ENCODE measurements at regions not wholly inside any gene's neighbourhood (a gene's known extent, or its start where the extent isn't known, plus 50 kb on each side); places are given as distances from the start of the nearest gene placed in this dataset.

- Histone ChIP-seq H3K27me3 (peaks cover 0 to 27% (median 0%) of the 10 kb centered on the region in 3 donors), H3K27ac (no peak overlapping the region), H3K9me3 (no peaks in the 10 kb centered on the region), H3K4me3 (no peak overlapping the region), H3K36me3 (no peaks in the 10 kb centered on the region), H3K4me1 (no peaks in the 10 kb centered on the region)
- intact Hi-C loops (cut with DNase I) = no loop called here
- WGBS, 2 donors = 3 to 9% methylated on average over 15 of the region's 15 CpGs
- DNase-seq = peak; percentile 26
- no peak for TF ChIP-seq EP300 (IDR thresholded peaks at IDR 0.05)
- no peak for TF ChIP-seq POLR2AphosphoS5 (IDR thresholded peaks at IDR 0.05)
- TF ChIP-seq POLR2A (IDR thresholded peaks at IDR 0.05) = no peak
- TF ChIP-seq, protein P1, sequence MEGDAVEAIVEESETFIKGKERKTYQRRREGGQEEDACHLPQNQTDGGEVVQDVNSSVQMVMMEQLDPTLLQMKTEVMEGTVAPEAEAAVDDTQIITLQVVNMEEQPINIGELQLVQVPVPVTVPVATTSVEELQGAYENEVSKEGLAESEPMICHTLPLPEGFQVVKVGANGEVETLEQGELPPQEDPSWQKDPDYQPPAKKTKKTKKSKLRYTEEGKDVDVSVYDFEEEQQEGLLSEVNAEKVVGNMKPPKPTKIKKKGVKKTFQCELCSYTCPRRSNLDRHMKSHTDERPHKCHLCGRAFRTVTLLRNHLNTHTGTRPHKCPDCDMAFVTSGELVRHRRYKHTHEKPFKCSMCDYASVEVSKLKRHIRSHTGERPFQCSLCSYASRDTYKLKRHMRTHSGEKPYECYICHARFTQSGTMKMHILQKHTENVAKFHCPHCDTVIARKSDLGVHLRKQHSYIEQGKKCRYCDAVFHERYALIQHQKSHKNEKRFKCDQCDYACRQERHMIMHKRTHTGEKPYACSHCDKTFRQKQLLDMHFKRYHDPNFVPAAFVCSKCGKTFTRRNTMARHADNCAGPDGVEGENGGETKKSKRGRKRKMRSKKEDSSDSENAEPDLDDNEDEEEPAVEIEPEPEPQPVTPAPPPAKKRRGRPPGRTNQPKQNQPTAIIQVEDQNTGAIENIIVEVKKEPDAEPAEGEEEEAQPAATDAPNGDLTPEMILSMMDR (IDR thresholded peaks at IDR 0.05) = no peak
These were observed 54.1 kb upstream of the B3GAT1 start for GRCh38 chr11:134466156-134466555.

- Histone ChIP-seq H3K27me3 (peaks cover 0 to 22% (median 0%) of the 10 kb centered on the region in 3 donors), H3K4me3 (no peak overlapping the region), H3K4me1 (no peaks in the 10 kb centered on the region), H3K36me3 (no peaks in the 10 kb centered on the region), H3K27ac (no peak overlapping the region), H3K9me3 (no peaks in the 10 kb centered on the region)
- 82 to 90% methylated on average over 13 of the region's 13 CpGs for WGBS, 2 donors
- TF ChIP-seq POLR2A (IDR thresholded peaks at IDR 0.05) (no peak), POLR2AphosphoS5 (IDR thresholded peaks at IDR 0.05) (no peak), EP300 (IDR thresholded peaks at IDR 0.05) (no peak)
- intact Hi-C loops (cut with DNase I) = no loop called here
- peak; percentile 8 for DNase-seq
These were observed 53.1 kb upstream of the B3GAT1 start for GRCh38 chr11:134464981-134465730.

GRCh38 chr11:134464196-134464595, 52.2 kb upstream of the B3GAT1 start:
- WGBS, 2 donors = 63 to 86% methylated on average over 6 of the region's 6 CpGs
- Histone ChIP-seq H3K4me3 (no peak overlapping the region), H3K4me1 (no peaks in the 10 kb centered on the region), H3K9me3 (no peaks in the 10 kb centered on the region), H3K36me3 (no peaks in the 10 kb centered on the region), H3K27me3 (peaks cover 0 to 22% (median 0%) of the 10 kb centered on the region in 3 donors), H3K27ac (no peak overlapping the region)
- intact Hi-C loops (cut with DNase I) = no loop called here
- DNase-seq = peak; percentile 27
- TF ChIP-seq POLR2A (IDR thresholded peaks at IDR 0.05) = no peak
- TF ChIP-seq POLR2AphosphoS5 (IDR thresholded peaks at IDR 0.05) = no peak
- TF ChIP-seq, protein P1 (IDR thresholded peaks at IDR 0.05) = no peak
- TF ChIP-seq EP300 (IDR thresholded peaks at IDR 0.05) = no peak

GRCh38 chr11:134463716-134464115, 51.7 kb upstream of the B3GAT1 start:
- no peaks in the 10 kb centered on the region for H3K36me3 ChIP-seq
- H3K4me1 ChIP-seq = no peaks in the 10 kb centered on the region
- H3K4me3 ChIP-seq = no peak overlapping the region
- TF ChIP-seq POLR2A (IDR thresholded peaks at IDR 0.05) (no peak), POLR2AphosphoS5 (IDR thresholded peaks at IDR 0.05) (no peak), EP300 (IDR thresholded peaks at IDR 0.05) (no peak)
- TF ChIP-seq, protein P1 (IDR thresholded peaks at IDR 0.05) = no peak
- intact Hi-C loops (cut with DNase I) = no loop called here
- WGBS, 2 donors = 84 to 87% methylated on average over 5 of the region's 5 CpGs
- no peaks in the 10 kb centered on the region for H3K9me3 ChIP-seq
- DNase-seq = peak; percentile 32
- H3K27ac ChIP-seq = no peak overlapping the region
- peaks cover 0 to 22% (median 0%) of the 10 kb centered on the region in 3 donors for H3K27me3 ChIP-seq

Data from sigmoid colon (tissue), 6 donors.